Endometrium (tissue), 2 donors: ENCODE measurements at regions not wholly inside any gene's neighbourhood (a gene's known extent, or its start where the extent isn't known, plus 50 kb on each side); places are given as distances from the start of the nearest gene placed in this dataset.
"Not testable (repeated sequence)": the region's sequence is repeated elsewhere in the genome, so short reads cannot be mapped to it uniquely, and the experiment has no call there.

Source experiments
- FAIRE-seq: peaks from 2 replicates; lab custom pipeline; 2012; peaks lifted over from hg19 to GRCh38; lab: Jason Lieb, UNC
- donor health status: control.
- donor health status: control.

DNA sequence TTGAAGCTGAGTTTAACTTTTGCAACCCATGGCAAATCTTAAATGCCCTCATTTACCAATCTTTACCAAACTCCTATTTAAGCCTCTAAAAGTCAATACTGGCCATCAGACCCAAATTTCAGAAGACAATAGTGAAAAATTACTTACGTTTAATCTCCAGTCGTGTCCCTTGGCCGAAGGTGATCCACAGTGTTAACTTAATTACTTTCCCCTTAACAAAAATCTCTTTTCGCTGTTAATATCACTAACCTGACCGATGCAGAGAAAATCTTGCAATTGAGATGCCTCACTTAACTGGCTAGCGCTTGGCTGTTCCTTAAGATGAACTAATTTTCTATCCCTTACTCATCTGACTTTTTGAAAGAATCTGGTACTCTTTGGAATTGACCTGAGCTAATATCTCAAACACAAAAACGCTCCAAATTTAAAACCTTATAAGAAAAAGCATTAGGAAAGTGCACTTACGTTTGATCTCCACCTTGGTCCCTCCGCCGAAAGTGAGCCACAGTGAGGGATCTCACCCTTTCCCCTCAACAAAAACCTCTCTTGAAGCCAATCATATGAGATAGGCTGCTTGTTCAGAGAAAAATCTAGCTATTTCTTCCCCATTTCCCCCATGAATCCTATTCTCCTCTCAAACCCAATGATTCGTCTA, 169.1 kb downstream of the RPIA start:
- no peak for FAIRE-seq

DNA sequence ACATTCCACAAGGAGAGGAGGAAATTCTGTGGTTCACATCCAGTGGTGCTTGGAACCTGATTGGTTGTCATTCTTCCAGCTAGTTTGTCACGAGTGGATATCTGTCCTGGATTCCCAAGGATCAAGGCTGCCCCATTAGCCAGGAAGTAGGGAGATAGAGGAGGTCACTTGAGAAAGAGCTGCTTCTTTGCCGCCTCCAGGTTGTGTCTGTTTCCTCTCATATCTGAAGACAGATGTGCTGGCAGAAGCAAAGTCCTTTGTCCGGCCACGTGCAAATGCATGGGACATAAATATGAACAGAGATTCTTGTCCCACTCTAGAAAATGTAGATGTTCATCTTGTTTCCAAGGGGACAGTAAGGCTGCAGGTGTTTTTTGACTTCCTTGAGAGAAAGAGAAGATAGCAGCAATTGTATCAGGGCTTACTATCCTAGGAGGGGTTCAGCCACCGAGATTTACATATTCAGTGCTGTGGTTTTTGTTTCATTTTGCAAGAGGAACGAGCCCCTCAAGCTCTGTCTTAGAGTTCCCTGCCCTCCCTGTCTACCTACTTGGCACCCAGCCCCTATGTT, 174.4 kb downstream of the RPIA start:
- no peak for FAIRE-seq

DNA sequence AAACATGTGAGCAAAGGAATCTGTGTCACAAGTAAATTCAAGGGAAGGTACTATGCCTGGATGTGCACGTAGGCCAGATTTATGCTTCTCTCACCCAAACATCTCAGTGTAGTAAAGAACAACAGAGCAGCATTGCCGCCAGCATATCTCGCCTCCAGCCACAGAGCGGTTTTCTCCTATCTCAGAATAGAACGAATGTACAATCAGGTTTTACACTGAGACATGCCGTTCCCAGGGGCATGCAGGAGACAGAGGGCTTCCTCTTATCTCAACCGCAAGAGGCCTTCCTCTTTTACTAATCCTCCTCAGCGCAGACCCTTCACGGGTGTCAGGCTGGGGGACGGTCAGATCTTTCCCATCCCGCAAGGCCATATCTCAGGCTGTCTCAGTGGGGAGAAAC, 175.3 kb downstream of the RPIA start:
- FAIRE-seq: no peak

DNA sequence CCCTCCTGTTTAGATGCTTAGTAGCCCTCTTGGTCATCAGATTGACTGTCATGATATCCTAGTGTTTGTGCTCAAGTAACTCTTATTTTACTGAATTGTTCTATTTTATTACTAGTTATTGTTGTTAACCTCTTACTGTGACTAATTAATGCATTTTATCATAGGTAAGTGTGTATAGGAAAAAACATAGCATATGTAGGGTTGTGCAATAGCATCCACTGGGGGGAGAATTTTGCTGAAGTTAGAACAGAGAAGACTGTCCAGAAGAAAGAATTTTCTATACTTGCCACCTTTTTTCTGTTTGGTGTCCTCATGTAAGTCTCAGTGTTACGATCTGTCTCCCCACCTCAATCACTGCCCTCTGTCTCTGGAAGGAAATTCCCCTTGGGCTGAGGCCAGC, 177.4 kb downstream of the RPIA start:
- FAIRE-seq: no peak

DNA sequence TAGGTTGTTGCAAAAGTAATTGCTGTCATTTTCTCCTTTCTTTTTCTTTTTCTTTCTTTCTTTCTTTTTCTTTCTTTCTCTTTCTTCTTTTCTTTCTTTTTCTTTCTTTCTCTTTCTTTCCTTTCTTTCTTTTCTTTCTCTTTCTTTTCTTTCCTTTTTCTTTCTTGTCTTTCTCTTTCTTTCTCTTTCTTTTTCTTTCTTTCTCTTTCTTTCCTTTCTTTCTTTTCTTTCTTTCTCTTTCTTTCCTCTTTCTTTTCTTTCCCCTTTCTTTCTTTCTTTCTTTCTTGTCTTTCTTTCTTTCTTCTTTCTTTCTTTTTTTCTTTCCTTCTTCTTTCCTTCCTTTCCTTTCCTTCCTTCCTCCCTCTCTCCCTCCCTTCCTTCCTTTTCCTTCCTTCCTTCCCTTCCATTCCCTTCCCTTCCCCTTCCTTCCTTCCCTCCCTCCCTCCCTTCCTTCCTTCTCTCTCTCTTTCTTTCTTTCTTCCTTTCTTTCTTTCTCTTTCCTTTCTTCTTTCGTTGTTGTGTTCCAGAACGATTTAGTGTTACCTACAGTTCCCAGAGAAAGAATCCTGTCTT, 178.9 kb downstream of the RPIA start:
- FAIRE-seq: no peak

DNA sequence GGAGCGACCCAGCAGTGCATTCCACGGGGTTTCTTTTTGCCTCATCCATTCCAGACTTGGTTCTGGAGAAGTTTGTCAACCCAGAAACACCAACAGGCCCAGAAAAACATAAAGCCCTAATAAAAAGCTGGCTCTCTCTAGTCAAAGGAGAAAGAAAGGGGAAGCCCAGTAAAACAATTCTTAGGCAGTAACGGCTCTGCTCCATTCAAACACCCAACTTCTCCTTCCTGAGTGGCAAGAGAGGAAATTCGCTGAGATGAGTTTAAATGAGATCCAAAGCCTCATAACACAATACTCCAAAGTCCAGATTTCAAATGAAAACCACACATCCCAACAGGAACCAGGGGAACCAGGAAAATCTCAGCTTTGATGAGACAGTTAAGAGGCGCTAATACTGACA, 179.9 kb downstream of the RPIA start:
- FAIRE-seq: no peak

DNA sequence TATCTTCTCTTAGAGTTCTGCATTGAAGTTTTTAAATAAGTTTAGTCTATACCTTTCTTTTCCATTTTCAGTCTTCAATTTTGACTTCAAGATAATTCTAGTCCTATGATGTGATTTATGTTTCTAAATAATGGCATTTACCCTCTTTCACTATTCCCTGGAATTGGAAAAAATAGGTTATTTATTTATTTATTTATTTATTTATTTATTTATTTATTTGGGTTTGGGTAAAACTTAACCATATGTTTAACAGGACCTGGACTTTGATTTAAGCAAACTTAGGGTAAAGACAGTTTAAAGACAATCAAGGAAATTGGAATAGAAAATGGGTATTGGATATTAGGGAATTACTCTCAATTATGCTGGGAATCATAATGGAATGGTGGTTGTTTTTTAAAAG, 182.1 kb downstream of the RPIA start:
- FAIRE-seq: no peak

DNA sequence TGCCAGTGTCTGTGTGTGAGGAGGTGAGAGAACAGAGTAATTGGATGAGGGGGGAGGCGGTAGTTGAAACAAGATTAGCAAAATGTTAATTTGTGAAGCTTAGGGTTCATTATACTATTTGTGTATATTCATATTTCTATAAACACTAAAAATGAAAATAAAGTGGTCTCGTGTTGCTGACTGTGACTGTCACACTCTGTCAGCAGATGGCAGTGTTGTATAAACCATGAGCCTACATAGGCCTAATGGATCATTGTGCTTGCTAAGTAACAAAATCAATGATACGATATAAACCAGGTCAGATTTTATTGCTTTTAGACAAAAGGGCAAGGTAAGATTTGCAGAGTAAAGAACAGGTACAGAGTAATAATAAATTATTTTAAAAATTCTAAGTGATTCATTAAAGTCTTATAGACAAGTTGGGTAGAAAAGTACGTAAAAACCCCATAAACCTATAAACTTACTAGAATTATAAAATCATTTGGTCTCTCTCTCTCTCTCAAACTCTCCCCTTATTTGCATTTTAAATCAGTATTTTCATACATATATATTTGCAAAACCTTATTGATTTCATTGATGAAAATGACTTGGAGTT, 182.7 kb downstream of the RPIA start:
- peak; percentile 78 for FAIRE-seq

DNA sequence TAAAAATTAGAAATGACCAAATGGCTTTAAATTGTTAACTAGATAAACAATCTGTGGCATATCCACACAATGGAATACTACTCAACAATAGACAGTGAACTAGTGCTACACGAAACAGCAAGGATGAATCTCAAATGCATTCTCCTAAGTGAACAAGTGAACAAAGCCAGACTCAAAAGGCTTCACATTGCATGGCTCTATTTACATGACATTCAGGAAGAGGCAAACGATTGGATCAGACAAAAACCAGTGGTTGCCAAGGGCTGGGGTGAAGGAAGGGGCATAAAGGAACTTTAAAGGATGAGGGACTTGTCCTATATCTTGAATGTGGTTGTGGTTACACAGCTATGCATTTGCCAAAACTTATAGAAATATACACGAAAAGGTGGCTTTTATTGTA, 184.3 kb downstream of the RPIA start:
- FAIRE-seq: no peak

DNA sequence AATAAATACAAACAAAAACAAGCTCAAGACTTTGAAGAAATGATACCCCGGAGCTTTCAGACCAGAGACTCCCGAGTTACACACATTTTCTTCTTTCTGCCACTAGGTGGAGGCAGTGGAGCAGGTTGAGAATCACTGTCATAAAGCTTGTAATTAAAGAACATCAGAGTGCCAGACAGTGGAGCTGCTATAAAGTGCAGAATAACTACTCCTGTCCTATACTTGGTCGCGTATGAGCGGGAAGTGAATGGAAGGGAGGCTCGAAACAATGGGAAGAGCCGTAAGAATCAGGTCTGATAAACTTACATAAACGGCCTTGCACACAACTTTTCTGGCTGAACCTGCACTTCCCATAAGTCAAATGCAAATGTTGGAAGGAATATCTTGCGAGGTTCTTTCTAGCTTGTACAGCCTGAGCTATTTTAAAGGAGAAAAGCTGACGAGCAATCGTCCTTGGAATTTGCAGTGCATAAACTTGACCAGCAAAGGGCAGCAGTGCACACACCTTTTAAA, 189.0 kb downstream of the RPIA start:
- peak; percentile 92 for FAIRE-seq

DNA sequence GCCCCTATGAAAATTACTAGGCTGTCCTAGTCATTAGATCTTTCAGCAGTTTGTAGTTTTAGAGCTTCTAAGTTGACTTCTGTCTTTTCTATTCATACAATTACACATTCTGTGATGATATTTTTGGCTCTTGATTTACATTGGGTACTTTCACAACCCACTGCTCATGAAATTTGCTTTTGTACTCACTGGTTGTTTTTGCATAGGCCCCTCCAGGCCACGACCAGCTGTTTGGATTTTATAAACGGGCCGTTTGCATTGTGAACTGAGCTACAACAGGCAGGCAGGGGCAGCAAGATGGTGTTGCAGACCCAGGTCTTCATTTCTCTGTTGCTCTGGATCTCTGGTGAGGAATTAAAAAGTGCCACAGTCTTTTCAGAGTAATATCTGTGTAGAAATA, 193.8 kb downstream of the RPIA start:
- no peak for FAIRE-seq

DNA sequence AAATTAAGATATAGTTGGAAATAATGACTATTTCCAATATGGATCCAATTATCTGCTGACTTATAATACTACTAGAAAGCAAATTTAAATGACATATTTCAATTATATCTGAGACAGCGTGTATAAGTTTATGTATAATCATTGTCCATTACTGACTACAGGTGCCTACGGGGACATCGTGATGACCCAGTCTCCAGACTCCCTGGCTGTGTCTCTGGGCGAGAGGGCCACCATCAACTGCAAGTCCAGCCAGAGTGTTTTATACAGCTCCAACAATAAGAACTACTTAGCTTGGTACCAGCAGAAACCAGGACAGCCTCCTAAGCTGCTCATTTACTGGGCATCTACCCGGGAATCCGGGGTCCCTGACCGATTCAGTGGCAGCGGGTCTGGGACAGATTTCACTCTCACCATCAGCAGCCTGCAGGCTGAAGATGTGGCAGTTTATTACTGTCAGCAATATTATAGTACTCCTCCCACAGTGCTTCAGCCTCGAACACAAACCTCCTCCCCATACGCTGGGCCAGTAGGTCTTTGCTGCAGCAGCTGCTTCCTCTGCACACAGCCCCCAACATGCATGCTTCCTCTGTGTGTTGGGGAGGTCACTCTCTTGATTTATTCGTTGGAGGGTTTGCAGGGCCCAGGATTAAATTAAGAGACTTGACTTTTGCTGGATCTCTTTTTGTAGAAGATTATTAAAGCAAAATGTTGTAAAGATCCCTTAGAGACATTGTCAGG, 194.4 kb downstream of the RPIA start:
- FAIRE-seq: no peak

DNA sequence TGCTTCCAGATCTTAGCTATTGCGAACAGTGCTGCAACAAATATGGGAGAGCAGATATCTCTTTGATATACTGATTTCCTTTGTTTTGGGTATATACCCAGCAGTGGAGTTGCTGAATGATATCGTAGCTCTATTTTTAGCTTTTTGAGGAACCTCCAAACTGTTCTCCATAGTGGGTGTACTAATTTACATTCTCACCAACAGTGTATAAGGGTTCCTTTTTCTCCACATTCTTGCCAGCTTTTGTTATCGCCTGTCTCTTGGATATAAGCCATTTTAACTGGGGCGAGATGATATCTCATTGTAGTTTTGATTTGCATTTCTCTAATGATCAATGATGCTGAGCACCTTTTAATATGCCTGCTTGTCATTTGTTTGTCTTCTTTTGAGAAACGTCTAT, 196.0 kb downstream of the RPIA start:
- FAIRE-seq: not testable (repeated sequence)

DNA sequence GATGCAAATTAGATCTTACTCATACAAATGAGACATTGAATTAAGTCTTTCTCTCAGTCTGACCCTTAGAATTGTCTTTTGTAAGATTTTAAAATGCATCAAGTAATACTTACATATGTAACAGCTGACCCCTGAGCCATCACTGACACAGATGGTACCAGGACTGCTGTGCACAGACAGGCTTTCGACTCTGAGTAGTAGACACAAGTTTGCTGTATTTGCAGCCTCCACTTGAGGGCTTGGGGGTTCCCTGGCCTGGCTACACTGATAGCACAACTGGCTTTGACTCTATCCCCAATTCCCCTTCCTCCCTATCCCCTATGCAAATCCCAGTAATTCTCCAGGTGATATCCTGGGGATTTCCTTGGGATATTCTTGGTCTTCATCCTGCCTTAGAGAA, 200.7 kb downstream of the RPIA start:
- FAIRE-seq: no peak

DNA sequence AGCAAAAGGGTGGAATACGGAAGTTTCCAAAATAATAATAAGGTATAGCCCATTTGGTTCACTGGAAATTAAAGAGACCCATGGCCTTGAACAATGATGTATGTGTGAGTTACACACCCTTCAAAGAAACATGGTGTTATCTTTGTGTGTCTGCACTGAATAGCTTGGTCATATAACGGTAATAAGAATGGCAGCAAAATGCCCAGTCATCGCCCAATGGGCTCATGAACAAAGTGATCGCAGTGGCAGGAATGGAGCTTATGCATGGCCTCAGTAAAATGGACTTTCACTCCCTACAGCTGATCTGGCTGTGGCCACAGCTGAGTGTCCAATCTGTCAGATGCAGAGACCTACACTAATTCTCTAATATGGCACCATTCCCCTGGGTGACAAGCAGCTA, 201.3 kb downstream of the RPIA start:
- no peak for FAIRE-seq

DNA sequence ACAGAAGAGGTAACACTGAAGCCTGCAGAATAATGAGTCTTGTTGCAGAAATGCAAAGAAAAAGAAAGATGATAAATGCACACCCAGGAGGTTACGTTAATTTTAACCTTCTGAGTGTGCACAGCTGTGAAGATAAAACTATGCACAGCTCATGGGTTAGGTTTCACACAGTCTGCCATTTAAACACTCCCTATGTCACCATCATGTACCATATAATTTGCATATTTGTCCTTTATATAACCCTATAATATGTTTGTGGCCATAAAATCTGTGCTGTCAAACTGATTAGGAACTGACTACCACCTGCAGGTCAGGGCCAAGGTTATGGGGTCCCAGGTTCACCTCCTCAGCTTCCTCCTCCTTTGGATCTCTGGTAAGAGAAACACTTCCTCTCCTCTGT, 205.5 kb downstream of the RPIA start:
- no peak for FAIRE-seq

DNA sequence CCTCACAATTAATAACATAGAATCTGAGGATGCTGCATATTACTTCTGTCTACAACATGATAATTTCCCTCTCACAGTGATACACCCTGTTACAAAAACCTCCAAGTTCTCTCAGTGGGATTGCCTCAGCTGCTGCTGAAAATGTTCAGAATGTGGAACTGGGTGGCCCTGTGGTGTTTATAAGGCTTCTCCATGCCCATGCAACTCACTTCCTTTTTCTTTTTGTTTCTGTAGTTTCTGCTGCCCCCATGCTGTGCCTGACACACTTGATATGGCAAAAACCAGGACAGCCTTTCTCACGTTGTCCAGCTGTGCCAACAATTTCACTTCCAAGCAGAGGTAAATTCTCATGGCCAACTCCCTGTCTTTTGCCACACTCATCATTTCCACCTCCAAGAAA, 206.2 kb downstream of the RPIA start:
- no peak for FAIRE-seq

DNA sequence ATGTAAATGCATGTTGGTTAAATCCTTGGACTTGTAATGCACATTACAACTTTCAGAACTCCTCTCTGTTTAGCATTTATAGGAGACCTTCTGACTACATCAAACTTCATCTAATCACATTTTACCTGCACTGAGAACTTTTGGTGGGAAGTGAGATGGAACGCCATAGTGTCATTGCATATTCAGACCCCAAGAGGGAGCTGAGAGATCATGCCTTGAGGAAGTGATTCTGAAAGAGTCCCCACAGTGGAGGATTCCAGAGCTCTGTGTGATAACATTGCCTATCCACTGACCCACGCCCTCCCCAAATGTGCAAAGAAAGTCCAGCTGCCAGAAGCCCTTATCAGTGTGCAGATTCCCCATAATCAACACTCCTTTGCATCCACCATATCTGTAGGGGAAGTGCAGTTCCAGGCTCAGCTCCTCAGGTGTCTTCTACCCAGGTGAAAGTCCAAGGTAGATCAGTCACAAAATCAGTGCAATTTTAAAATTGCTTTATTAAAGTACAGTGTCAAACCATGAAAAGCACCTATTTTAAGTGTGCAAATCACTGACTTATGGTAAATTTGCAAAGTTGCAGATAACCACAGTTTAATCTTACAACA, 212.4 kb downstream of the RPIA start:
- FAIRE-seq: no peak

DNA sequence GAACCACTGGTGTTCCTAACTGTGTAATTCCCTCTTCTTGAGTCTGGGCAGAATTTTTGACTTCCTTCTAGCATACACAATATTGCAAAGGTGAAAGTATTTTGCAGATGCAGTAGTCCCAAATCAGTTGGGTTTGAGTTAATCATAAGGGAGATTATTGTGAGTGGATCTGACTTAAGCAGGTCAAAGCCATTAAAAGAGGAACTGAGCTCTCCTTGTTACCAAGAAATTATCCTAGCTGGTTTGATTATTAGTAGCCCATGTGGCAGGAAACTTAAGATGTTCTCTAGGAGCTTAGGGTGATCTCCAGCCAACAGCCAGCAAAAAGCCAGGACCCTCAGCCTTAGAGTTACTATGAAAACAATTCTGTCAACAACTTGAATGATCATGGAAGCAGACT, 221.8 kb downstream of the RPIA start:
- no peak for FAIRE-seq

DNA sequence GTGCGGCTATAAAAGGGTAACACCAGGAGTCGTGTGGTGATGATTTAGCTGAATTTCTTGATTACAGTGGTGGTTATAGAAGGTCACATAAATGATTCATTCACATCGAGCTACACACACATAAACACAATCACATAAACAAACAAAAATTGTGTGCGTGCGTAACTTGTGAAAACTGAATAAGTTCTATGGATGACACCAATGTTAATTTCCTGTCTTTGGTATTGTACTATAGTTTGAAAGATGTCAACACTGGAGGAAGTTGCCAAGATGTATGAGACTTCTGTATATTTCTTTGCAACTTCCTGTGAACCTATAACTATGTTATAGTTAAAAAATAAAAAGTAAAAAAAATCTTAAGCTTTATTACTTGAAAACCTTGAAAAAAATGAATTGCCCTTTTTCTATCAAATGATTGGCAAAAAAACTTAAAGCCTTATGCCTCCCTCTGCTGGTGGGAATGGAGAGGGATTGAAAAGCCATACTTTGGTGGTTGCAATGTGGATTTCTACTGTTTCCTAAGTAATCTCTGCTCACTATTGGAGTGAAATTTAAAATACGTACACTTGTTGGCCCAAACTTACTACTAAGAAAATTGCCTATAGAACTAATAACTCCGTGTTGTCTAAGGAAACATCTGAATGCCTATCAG, 227.7 kb downstream of the RPIA start:
- no peak for FAIRE-seq

DNA sequence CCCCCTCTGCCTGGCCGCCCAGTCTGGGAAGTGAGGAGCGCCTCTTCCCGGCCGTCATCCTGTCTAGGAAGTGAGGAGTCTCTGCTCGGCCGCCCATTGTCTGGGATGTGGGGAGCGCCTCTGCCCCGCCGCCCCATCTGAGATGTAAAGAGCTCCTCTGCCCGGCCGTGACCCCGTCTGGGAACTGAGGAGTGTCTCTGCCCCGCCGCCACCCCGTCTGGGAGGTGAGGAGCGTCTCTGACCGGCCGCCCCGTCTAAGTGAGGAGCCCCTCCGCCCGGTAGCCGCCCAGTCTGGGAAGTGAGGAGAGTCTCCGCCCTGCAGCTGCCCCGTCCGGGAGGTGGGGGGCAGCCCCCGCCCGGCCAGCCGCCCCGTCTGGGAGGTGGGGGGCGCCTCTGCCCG, 228.9 kb downstream of the RPIA start:
- FAIRE-seq: not testable (repeated sequence)

DNA sequence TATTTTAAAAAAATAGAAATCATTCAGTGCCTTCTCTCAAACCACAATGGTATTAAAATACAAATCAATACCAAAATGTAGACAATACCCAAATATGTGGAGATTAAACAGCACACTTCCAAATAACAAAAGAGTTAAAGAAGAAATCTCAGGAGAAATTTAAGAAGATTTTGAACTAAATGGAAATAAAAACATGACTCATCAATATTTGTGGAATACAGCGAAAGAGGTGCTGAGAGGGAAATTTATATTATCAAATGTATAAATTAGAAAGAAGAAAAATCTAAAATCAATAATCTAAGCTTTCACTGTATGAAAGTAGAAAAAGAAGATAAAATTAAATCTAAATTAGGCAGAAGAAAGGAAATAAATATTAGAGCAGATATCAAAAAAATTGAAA, 233.1 kb downstream of the RPIA start:
- no peak for FAIRE-seq
